HG03520 (cell line): ENCODE measurements at regions not wholly inside any gene's neighbourhood (a gene's known extent, or its start where the extent isn't known, plus 50 kb on each side); places are given as distances from the start of the nearest gene placed in this dataset.

ENCODE experiments used
- ATAC-seq: cut with Tn5 transposase; IDR thresholded peaks from one replicate; pipeline ENCODE4 v1.9.1; 2021; ENCODE audit warnings: mild to moderate bottlenecking, moderate library complexity; ENCODE audit not compliant: unreplicated experiment

GRCh38 chr1:71191520-71191919, 110.7 kb upstream of the ZRANB2 start:
- no peak for ATAC-seq

- no peak for ATAC-seq
Observed at GRCh38 chr1:71190843-71191242, 110.0 kb upstream of the ZRANB2 start.

GRCh38 chr1:71184410-71184809, 103.6 kb upstream of the ZRANB2 start:
- no peak for ATAC-seq

- no peak for ATAC-seq
Observed at GRCh38 chr1:71179997-71180396, 99.2 kb upstream of the ZRANB2 start.

DNA sequence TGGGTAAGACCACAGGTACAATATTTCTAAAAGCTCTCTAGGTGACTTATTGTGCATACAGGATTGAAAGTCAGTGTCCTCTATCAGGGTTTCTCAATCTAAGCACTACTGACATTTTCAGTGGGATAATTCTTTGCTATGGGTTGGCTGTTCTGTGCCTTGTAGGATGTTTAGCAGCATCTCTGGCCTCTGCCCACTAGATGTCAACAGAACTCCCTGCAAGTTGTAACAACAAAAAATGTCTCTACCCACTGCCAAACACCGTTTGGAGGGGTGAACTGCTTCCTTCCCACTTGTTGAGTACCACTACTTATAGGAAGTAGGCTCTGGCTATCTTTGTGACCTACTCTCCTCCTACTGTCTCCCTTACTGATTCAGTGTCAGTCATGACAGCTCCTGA, 90.1 kb upstream of the ZRANB2 start:
- no peak for ATAC-seq

GRCh38 chr1:71167505-71167904, 86.7 kb upstream of the ZRANB2 start:
- no peak for ATAC-seq

- ATAC-seq, result no peak
Observed at GRCh38 chr1:71166178-71167173, 85.6 kb upstream of the ZRANB2 start.

- ATAC-seq, result no peak
Observed at GRCh38 chr1:71157715-71158114, 76.9 kb upstream of the ZRANB2 start.

- no peak for ATAC-seq
Observed at GRCh38 chr1:71157151-71157550, 76.3 kb upstream of the ZRANB2 start.

- no peak for ATAC-seq
Observed at GRCh38 chr1:71156590-71156989, 75.8 kb upstream of the ZRANB2 start.

GRCh38 chr1:71154429-71154828, 73.6 kb upstream of the ZRANB2 start:
- ATAC-seq, result no peak

DNA sequence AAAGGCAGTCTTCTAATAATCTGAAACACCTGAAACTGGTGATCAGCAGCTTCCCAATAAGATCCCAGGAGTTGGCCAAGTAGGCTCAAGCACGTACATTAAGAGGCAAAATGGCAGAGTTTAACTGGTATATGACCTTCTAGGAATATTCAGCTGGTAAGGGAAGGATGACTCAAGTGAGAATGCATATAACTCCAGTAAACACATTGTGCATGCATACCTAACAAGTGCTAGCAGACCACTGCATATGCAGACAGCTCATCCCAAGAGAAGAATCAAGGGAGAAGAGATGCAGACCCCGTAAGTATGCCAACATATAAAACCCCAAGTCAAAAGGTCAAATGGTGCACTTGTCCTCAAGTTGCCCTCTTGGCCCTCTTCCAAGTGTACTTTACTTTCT, 73.0 kb upstream of the ZRANB2 start:
- no peak for ATAC-seq

DNA sequence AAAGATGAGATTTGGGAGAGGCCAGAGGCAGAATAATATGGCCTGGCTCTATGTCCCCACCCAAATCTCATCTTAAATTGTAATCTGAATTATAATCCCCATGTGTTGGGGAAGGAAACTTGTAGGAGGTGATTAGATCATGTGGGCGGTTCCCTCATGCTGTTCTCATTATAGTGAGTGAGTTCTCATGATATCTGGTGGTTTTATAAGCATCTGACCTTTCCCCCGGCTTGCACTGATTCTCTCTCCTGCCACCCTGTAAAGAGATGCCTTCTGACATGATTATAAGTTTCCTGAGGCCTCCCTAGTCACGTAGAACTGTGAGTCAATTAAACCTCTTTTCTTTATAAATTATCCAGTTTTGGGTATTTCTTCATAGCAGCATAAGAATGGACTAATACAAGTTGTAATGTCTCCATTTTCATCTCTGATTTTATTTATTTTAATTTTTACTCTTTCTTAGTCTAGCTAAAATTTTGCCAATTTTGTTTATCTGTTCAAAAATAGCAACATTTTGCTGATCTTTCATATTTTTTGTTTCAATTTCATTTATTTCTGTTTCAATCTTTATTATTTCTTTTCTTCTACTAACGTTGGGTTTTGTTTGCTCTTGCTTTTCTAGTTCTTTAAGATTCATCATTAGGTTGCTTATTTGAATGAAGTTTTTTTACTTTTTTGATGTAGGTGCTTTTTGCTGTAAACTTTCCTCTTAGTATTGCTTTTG, 67.0 kb upstream of the ZRANB2 start:
- no peak for ATAC-seq

GRCh38 chr1:71135571-71135970, 54.7 kb upstream of the ZRANB2 start:
- no peak for ATAC-seq
